PC-3 (cell line): ENCODE measurements at regions not wholly inside any gene's neighbourhood (a gene's known extent, or its start where the extent isn't known, plus 50 kb on each side); places are given as distances from the start of the nearest gene placed in this dataset.
"Not testable (repeated sequence)": the region's sequence is repeated elsewhere in the genome, so short reads cannot be mapped to it uniquely, and the experiment has no call there.

ENCODE experiments used
- ATAC-seq: fragments of 200-7000 bp; cut with Tn5 transposase; 2 replicates; pipeline ENCODE4 v1.9.1; 2020; ENCODE audit warnings: mild to moderate bottlenecking, moderate library complexity
- BruUV-seq: library from RNA; stranded (reverse); fragments of 400-500 nt; replicated peaks from 2 replicates; lab custom pipeline; 2021; lab: Mats Ljungman, UMichigan
- CTCF ChIA-PET: fragments of 300-600 bp; sonication (Branson Sonifier 250); formaldehyde crosslinking; loops from one replicate; lab custom pipeline; 2022; ENCODE audit warnings: antibody characterized with exemption; lab: Charles Lee
- POLR2A ChIA-PET: fragments of 300-600 bp; sonication (Branson Sonifier 250); formaldehyde crosslinking; loops from one replicate; lab custom pipeline; 2022; ENCODE audit warnings: antibody characterized with exemption; ENCODE audit not compliant: unreplicated experiment; lab: Charles Lee
- DNase-seq: peaks from one replicate; pipeline ENCODE4 v3.0.0-alpha.2; 2015
- H2AFZ ChIP-seq: fragments of 300-600 bp; sonication (generic); 2 replicates; pipeline ENCODE4 v1.6.0; 2016; ENCODE audit warnings: antibody characterized with exemption, low read length
- H3F3A ChIP-seq: fragments of 300-600 bp; sonication (generic); one replicate; pipeline ENCODE4 v1.6.0; 2017; ENCODE audit warnings: antibody characterized with exemption, low read length, control low read depth, mild to moderate bottlenecking; ENCODE audit not compliant: unreplicated experiment
- H3K27ac ChIP-seq: fragments of 300-600 bp; sonication (generic); 2 replicates; pipeline ENCODE4 v1.5.1; 2016; ENCODE audit warnings: mild to moderate bottlenecking, low read length
- H3K27me3 ChIP-seq: fragments of 300-600 bp; sonication (generic); 2 replicates; pipeline ENCODE4 v1.6.1; 2016; ENCODE audit warnings: low read length, mixed read lengths
- H3K36me3 ChIP-seq: fragments of 300-600 bp; sonication (generic); 2 replicates; pipeline ENCODE4 v1.6.1; 2016; ENCODE audit warnings: low read depth, mixed run types, low read length, mixed read lengths
- H3K4me1 ChIP-seq: fragments of 300-600 bp; sonication (generic); 2 replicates; pipeline ENCODE4 v1.5.1; 2016; ENCODE audit warnings: low read length; ENCODE audit not compliant: insufficient read depth
- H3K4me2 ChIP-seq: fragments of 300-600 bp; sonication (generic); 2 replicates; pipeline ENCODE4 v1.6.0; 2016; ENCODE audit warnings: low read length
- H3K4me3 ChIP-seq: fragments of 300-600 bp; sonication (generic); 2 replicates; pipeline ENCODE4 v1.5.1; 2016; ENCODE audit warnings: mild to moderate bottlenecking, low read length, mixed read lengths
- H3K79me2 ChIP-seq: fragments of 300-600 bp; sonication (generic); 2 replicates; pipeline ENCODE4 v1.6.1; 2017; ENCODE audit warnings: low read length, mixed read lengths
- H3K9ac ChIP-seq: fragments of 300-600 bp; sonication (generic); 2 replicates; pipeline ENCODE4 v1.6.0; 2016; ENCODE audit warnings: mild to moderate bottlenecking, low read length
- H3K9me2 ChIP-seq: fragments of 300-600 bp; sonication (generic); replicated peaks from 2 replicates; pipeline ENCODE4 v1.6.1; 2016; ENCODE audit warnings: mixed run types, low read length, mixed read lengths
- H3K9me3 ChIP-seq: fragments of 300-600 bp; sonication (generic); 2 replicates; pipeline ENCODE4 v1.6.1; 2016; ENCODE audit warnings: low read length, mixed read lengths
- H4K20me1 ChIP-seq: fragments of 300-600 bp; sonication (generic); 2 replicates; pipeline ENCODE4 v1.6.1; 2016; ENCODE audit warnings: low read length, mixed read lengths
- EZH2 ChIP-seq: fragments of 300-600 bp; sonication (generic); IDR thresholded peaks from one replicate; pipeline ENCODE4 v1.6.1; 2017; ENCODE audit warnings: antibody characterized with exemption, mild to moderate bottlenecking, low read length; ENCODE audit not compliant: unreplicated experiment
- EZH2phosphoT487 ChIP-seq: fragments of 300-600 bp; sonication (generic); IDR thresholded peaks from 2 replicates; pipeline ENCODE4 v1.6.1; 2018; ENCODE audit warnings: mild to moderate bottlenecking, antibody characterized with exemption, low read length, borderline replicate concordance
- intact Hi-C: fragments of 100-400 bp; cut with micrococcal nuclease; formaldehyde crosslinking; loops from 2 replicates; pipeline ENCODE4 v1.9.0; 2023
- TF ChIP-seq, protein P1 (sequence below): fragments of 300-600 bp; sonication (generic); conservative IDR thresholded peaks from 2 replicates; pipeline ENCODE4 v1.5.1; 2017; ENCODE audit warnings: antibody characterized with exemption, low read depth, mild to moderate bottlenecking, low read length

DNA sequence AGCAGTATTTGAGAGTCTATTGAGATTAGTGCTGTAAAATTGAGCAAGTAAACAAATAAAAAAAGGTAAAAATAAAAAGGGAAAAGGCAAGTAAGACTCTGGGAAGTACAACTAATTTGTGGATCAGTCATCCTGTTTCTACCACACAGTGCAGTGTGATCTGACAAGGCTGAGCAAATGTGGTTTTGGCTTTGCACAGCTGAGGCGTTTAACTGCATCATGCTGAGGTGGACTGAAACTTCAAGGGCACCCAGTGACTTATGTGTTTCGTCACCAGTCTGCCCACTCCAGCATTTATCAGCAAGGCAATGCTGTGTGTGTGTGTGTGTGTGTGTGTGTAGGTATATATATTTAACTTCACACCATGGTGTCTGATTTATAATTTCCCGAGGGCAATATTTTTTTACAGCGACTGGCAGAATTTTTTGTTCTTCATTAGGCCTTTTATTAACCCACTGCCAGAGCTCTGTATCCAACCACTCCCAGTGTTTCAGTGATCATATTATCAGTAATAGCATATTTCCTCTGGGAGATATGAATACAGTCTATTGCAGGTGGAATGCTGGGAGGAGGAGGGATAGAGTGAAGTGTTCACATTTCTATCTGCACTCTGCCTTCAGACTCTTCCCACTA lies 131.5 kb upstream of the SATB1 start:
- no peak overlapping the region for H3K4me3 ChIP-seq
- no peaks in the 10 kb centered on the region for H4K20me1 ChIP-seq
- no peaks in the 10 kb centered on the region for H3K27me3 ChIP-seq
- no peaks in the 10 kb centered on the region for H3K79me2 ChIP-seq
- ATAC-seq, result peak; percentile 79
- DNase-seq, result peak; percentile 76
- ChIA-PET POLR2A (no interaction called here), CTCF (no interaction called here)
- peak overlapping the region; percentile 52 for H3K4me2 ChIP-seq
- TF ChIP-seq EZH2 (no peak), EZH2phosphoT487 (no peak)
- TF ChIP-seq, protein P1, sequence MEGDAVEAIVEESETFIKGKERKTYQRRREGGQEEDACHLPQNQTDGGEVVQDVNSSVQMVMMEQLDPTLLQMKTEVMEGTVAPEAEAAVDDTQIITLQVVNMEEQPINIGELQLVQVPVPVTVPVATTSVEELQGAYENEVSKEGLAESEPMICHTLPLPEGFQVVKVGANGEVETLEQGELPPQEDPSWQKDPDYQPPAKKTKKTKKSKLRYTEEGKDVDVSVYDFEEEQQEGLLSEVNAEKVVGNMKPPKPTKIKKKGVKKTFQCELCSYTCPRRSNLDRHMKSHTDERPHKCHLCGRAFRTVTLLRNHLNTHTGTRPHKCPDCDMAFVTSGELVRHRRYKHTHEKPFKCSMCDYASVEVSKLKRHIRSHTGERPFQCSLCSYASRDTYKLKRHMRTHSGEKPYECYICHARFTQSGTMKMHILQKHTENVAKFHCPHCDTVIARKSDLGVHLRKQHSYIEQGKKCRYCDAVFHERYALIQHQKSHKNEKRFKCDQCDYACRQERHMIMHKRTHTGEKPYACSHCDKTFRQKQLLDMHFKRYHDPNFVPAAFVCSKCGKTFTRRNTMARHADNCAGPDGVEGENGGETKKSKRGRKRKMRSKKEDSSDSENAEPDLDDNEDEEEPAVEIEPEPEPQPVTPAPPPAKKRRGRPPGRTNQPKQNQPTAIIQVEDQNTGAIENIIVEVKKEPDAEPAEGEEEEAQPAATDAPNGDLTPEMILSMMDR, result no peak
- H3F3A ChIP-seq, result no peaks in the 10 kb centered on the region
- H2AFZ ChIP-seq, result no peak overlapping the region
- peaks cover 43% of the 10 kb centered on the region for H3K4me1 ChIP-seq
- BruUV-seq, result no TSS peak
- no peaks in the 10 kb centered on the region for H3K9me2 ChIP-seq
- peak overlapping the region; percentile 64 for H3K9ac ChIP-seq
- peak overlapping the region; percentile 95 for H3K27ac ChIP-seq
- intact Hi-C loops, result no loop called here
- no peaks in the 10 kb centered on the region for H3K36me3 ChIP-seq
- H3K9me3 ChIP-seq, result no peaks in the 10 kb centered on the region

DNA sequence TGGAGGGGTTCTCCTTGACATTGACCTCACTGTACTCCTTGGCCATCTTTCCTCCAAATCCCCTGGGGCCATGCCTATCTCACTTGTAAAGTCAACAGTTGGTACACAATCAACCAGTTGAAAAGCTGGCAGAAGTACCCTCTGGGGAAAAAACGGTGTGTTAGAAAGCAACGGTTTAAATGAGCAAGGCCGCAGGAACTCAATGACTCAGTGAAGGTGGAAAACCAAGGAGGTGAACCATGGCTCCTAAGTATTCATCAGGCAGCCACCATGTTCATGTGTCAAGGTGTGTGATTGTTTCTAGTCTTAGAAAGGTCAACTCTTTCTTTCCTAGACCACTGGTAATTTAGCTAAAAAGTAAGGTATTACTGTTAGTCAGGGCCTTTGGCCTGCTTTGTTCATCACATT lies 130.9 kb upstream of the SATB1 start:
- no peak overlapping the region for H3K4me3 ChIP-seq
- H3K36me3 ChIP-seq, result no peaks in the 10 kb centered on the region
- H3K9me2 ChIP-seq, result no peaks in the 10 kb centered on the region
- peak; percentile 40 for ATAC-seq
- no peaks in the 10 kb centered on the region for H3K9me3 ChIP-seq
- H3K27me3 ChIP-seq, result no peaks in the 10 kb centered on the region
- CTCF ChIA-PET, result no interaction called here
- H3K9ac ChIP-seq, result peak overlapping the region; percentile 64
- intact Hi-C loops, result no loop called here
- DNase-seq, result peak; percentile 81
- BruUV-seq, result no TSS peak
- H3K4me2 ChIP-seq, result peak overlapping the region; percentile 52
- no peak overlapping the region for H2AFZ ChIP-seq
- peaks cover 43% of the 10 kb centered on the region for H3K4me1 ChIP-seq
- no peaks in the 10 kb centered on the region for H3F3A ChIP-seq
- peak overlapping the region; percentile 95 for H3K27ac ChIP-seq
- TF ChIP-seq EZH2phosphoT487 (no peak), EZH2 (no peak)
- TF ChIP-seq, protein P1, result no peak
- H3K79me2 ChIP-seq, result no peaks in the 10 kb centered on the region
- H4K20me1 ChIP-seq, result no peaks in the 10 kb centered on the region
- POLR2A ChIA-PET, result no interaction called here

DNA sequence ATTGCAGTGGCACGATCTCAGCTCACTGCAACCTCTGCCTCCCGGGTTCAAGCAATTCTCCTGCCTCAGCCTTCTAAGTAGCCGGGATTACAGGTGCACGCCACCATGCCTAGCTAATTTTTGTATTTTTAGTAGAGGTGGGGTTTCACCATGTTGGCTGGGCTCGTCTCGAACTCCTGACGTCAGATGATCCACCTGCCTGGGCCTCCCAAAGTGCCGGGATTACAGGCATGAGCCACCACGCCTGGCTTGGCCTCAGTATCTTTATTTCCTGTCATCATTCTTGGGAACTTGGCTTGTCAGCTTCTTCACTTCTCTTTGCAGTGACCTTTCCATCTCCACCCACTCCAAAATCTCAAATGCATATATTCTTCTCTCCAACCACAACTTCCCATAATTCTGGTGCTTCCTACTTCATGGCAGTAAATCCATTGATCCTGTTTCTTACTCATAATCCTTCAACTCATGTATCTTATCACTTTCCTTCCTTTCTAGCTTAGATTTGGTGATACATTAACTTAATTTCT lies 127.5 kb upstream of the SATB1 start:
- BruUV-seq, H3K27ac ChIP-seq, H3K4me3 ChIP-seq, H4K20me1 ChIP-seq, intact Hi-C loops, H3K27me3 ChIP-seq, H3K9me3 ChIP-seq, H3K4me2 ChIP-seq, DNase-seq, H3K36me3 ChIP-seq, H2AFZ ChIP-seq, H3K9me2 ChIP-seq, ATAC-seq, H3K79me2 ChIP-seq, H3K9ac ChIP-seq, POLR2A ChIA-PET, H3F3A ChIP-seq: not testable (repeated sequence)
- CTCF ChIA-PET, result interaction anchor here (0.7 kb wide), 1 partner anchor 996 kb away, joined by 4 read pairs; no protein-coding TSS in a partner anchor
- peaks cover 32% of the 10 kb centered on the region for H3K4me1 ChIP-seq
